ENCODE measurements at regions not wholly inside any gene's neighbourhood (a gene's known extent, or its start where the extent isn't known, plus 50 kb on each side); places are given as distances from the start of the nearest gene placed in this dataset.
A peak's percentile ranks its signal among the peaks of the same experiment; 100 is the strongest.
"Not testable (repeated sequence)": the region's sequence is repeated elsewhere in the genome, so short reads cannot be mapped to it uniquely, and the experiment has no call there.

- in situ Hi-C loops (cut with HindIII; ENCODE audit: low pct_ligation_motif_present, low sequenced_read_pairs), result no loop called here
- Histone ChIP-seq H3K27me3 (replicated peaks) (no peaks in the 10 kb centered on the region), H3K36me3 (replicated peaks) (no peaks in the 10 kb centered on the region), H3K27ac (no peak overlapping the region), H3K4me3 (ENCODE audit: low read depth, low read length) (no peak overlapping the region)
- TF ChIP-seq CTCF (IDR thresholded peaks at IDR 0.05; ENCODE audit: low read depth, low read length, missing control alignments), result peak; percentile 9
- no peak for DNase-seq
Observed at GRCh38 chr9:81826517-81826906, 101.7 kb upstream of the SPATA31D4 start.

- no peak for DNase-seq
- Histone ChIP-seq H3K4me3 (ENCODE audit: low read depth, low read length) (no peak overlapping the region), H3K27me3 (replicated peaks) (no peaks in the 10 kb centered on the region), H3K27ac (no peak overlapping the region), H3K36me3 (replicated peaks) (no peaks in the 10 kb centered on the region)
- in situ Hi-C loops (cut with HindIII; ENCODE audit: low pct_ligation_motif_present, low sequenced_read_pairs), result no loop called here
- no peak for TF ChIP-seq CTCF (IDR thresholded peaks at IDR 0.05; ENCODE audit: low read depth, low read length, missing control alignments)
Observed at GRCh38 chr9:81827616-81828296, 100.5 kb upstream of the SPATA31D4 start.

GRCh38 chr9:81829195-81829882, 98.9 kb upstream of the SPATA31D4 start:
- Histone ChIP-seq H3K4me3 (ENCODE audit: low read depth, low read length) (no peak overlapping the region), H3K36me3 (replicated peaks) (no peaks in the 10 kb centered on the region), H3K27ac (no peak overlapping the region), H3K27me3 (replicated peaks) (no peaks in the 10 kb centered on the region)
- in situ Hi-C loops (cut with HindIII; ENCODE audit: low pct_ligation_motif_present, low sequenced_read_pairs), result no loop called here
- TF ChIP-seq CTCF (IDR thresholded peaks at IDR 0.05; ENCODE audit: low read depth, low read length, missing control alignments), result no peak
- no peak for DNase-seq

- H3K4me3 ChIP-seq (ENCODE audit: low read depth, low read length); DNase-seq; H3K27ac ChIP-seq; in situ Hi-C loops (cut with HindIII; ENCODE audit: low pct_ligation_motif_present, low sequenced_read_pairs); H3K27me3 ChIP-seq (replicated peaks); H3K36me3 ChIP-seq (replicated peaks): not testable (repeated sequence)
Observed at GRCh38 chr9:81830431-81830830, 97.8 kb upstream of the SPATA31D4 start.

GRCh38 chr9:81832571-81833285, 95.5 kb upstream of the SPATA31D4 start:
- no peak overlapping the region for H3K4me3 ChIP-seq (ENCODE audit: low read depth, low read length)
- no peak for DNase-seq
- no peak overlapping the region for H3K27ac ChIP-seq
- H3K27me3 ChIP-seq (replicated peaks), result no peaks in the 10 kb centered on the region
- TF ChIP-seq CTCF (IDR thresholded peaks at IDR 0.05; ENCODE audit: low read depth, low read length, missing control alignments), result no peak
- in situ Hi-C loops (cut with HindIII; ENCODE audit: low pct_ligation_motif_present, low sequenced_read_pairs), result no loop called here
- H3K36me3 ChIP-seq (replicated peaks), result no peaks in the 10 kb centered on the region

- no peak for TF ChIP-seq CTCF (IDR thresholded peaks at IDR 0.05; ENCODE audit: low read depth, low read length, missing control alignments)
- no peak overlapping the region for H3K27ac ChIP-seq
- no peaks in the 10 kb centered on the region for H3K27me3 ChIP-seq (replicated peaks)
- H3K36me3 ChIP-seq (replicated peaks), result no peaks in the 10 kb centered on the region
- no peak for DNase-seq
- no peak overlapping the region for H3K4me3 ChIP-seq (ENCODE audit: low read depth, low read length)
- in situ Hi-C loops (cut with HindIII; ENCODE audit: low pct_ligation_motif_present, low sequenced_read_pairs), result no loop called here
Observed at GRCh38 chr9:81833563-81834345, 94.5 kb upstream of the SPATA31D4 start.
